ENCODE measurements at regions not wholly inside any gene's neighbourhood (a gene's known extent, or its start where the extent isn't known, plus 50 kb on each side); places are given as distances from the start of the nearest gene placed in this dataset.
"Not testable (repeated sequence)": the region's sequence is repeated elsewhere in the genome, so short reads cannot be mapped to it uniquely, and the experiment has no call there.

GRCh38 chr7:66504131-66504530, 124.5 kb upstream of the KCTD7 start:
- DNase-seq, result no peak

- DNase-seq, result no peak
Measured at GRCh38 chr7:66505009-66505408, 123.7 kb upstream of the KCTD7 start.

- DNase-seq, result no peak
Measured at GRCh38 chr7:66505531-66506451, 122.9 kb upstream of the KCTD7 start.

GRCh38 chr7:66506703-66507102, 122.0 kb upstream of the KCTD7 start:
- not testable (repeated sequence) for DNase-seq

GRCh38 chr7:66507764-66508296, 120.9 kb upstream of the KCTD7 start:
- no peak for DNase-seq

- DNase-seq, result no peak
Measured at GRCh38 chr7:66508431-66508830, 120.2 kb upstream of the KCTD7 start.

GRCh38 chr7:66514050-66514449, 114.6 kb upstream of the KCTD7 start:
- no peak for DNase-seq

- no peak for DNase-seq
Measured at GRCh38 chr7:66517212-66517909, 111.3 kb upstream of the KCTD7 start.

- no peak for DNase-seq
Measured at GRCh38 chr7:66518151-66518691, 110.5 kb upstream of the KCTD7 start.

GRCh38 chr7:66521675-66522074, 107.0 kb upstream of the KCTD7 start:
- no peak for DNase-seq

GRCh38 chr7:66522518-66522917, 106.2 kb upstream of the KCTD7 start:
- DNase-seq, result no peak

GRCh38 chr7:66523409-66523808, 105.3 kb upstream of the KCTD7 start:
- DNase-seq, result no peak

GRCh38 chr7:66524738-66525137, 103.9 kb upstream of the KCTD7 start:
- no peak for DNase-seq

GRCh38 chr7:66526782-66527181, 101.9 kb upstream of the KCTD7 start:
- DNase-seq, result not testable (repeated sequence)

- DNase-seq, result no peak
Measured at GRCh38 chr7:66528652-66529051, 100.0 kb upstream of the KCTD7 start.

GRCh38 chr7:66529883-66530610, 98.6 kb upstream of the KCTD7 start:
- DNase-seq, result no peak

GRCh38 chr7:66535414-66536329, 93.0 kb upstream of the KCTD7 start:
- DNase-seq, result no peak

- no peak for DNase-seq
Measured at GRCh38 chr7:66537380-66537779, 91.3 kb upstream of the KCTD7 start.

GRCh38 chr7:66537876-66538275, 90.8 kb upstream of the KCTD7 start:
- DNase-seq, result no peak

- DNase-seq, result no peak
Measured at GRCh38 chr7:66539264-66539623, 89.4 kb upstream of the KCTD7 start.

- DNase-seq, result no peak
Measured at GRCh38 chr7:66539902-66540375, 88.7 kb upstream of the KCTD7 start.

- DNase-seq, result no peak
Measured at GRCh38 chr7:66542049-66542448, 86.6 kb upstream of the KCTD7 start.
